ENCODE measurements at regions not wholly inside any gene's neighbourhood (a gene's known extent, or its start where the extent isn't known, plus 50 kb on each side); places are given as distances from the start of the nearest gene placed in this dataset.

DNA sequence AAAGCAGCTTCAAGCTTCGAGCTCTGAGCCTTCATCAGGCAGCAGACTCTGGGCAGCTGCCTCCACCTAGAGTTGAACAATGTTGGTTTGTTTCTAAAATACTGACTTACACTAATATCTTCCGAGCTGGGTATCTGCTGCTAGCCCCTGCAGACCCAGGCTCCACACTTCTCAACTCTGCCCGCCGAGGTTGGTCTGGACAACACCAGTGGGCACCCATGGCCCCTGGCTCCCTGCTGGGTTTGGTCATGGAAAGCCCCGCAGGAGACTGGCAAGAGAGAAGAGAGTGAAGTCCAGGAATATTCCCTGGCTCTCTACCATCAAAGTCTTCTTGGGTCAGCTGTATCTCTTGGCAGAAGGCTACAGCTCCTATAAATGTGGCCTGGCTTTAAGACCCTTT is 214.2 kb upstream of the TMEM132C start:
- TF ChIP-seq, protein P1, sequence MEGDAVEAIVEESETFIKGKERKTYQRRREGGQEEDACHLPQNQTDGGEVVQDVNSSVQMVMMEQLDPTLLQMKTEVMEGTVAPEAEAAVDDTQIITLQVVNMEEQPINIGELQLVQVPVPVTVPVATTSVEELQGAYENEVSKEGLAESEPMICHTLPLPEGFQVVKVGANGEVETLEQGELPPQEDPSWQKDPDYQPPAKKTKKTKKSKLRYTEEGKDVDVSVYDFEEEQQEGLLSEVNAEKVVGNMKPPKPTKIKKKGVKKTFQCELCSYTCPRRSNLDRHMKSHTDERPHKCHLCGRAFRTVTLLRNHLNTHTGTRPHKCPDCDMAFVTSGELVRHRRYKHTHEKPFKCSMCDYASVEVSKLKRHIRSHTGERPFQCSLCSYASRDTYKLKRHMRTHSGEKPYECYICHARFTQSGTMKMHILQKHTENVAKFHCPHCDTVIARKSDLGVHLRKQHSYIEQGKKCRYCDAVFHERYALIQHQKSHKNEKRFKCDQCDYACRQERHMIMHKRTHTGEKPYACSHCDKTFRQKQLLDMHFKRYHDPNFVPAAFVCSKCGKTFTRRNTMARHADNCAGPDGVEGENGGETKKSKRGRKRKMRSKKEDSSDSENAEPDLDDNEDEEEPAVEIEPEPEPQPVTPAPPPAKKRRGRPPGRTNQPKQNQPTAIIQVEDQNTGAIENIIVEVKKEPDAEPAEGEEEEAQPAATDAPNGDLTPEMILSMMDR (IDR thresholded peaks at IDR 0.05): no peak
- TF ChIP-seq EZH2 (IDR thresholded peaks at IDR 0.05): no peak
